Large intestine (tissue), 3 donors: ENCODE measurements at regions not wholly inside any gene's neighbourhood (a gene's known extent, or its start where the extent isn't known, plus 50 kb on each side); places are given as distances from the start of the nearest gene placed in this dataset.
"Not testable (repeated sequence)": the region's sequence is repeated elsewhere in the genome, so short reads cannot be mapped to it uniquely, and the experiment has no call there.

Experiments
- DNase-seq, 2 donors: peaks; one replicate each; pipeline versions ENCODE4 v3.0.0 to v3.0.0-alpha.2; 2013
- H3K27ac ChIP-seq: one replicate; pipeline ENCODE4 v1.5.1; 2013; ENCODE audit warnings: low read length
- H3K27me3 ChIP-seq: 2 replicates; pipeline ENCODE4 v1.6.1; 2013; ENCODE audit warnings: low read length; ENCODE audit not compliant: control insufficient read depth, insufficient read depth
- H3K36me3 ChIP-seq: 2 replicates; pipeline ENCODE4 v1.6.1; 2013; ENCODE audit warnings: low read length; ENCODE audit not compliant: control insufficient read depth, insufficient read depth
- H3K4me1 ChIP-seq: one replicate; pipeline ENCODE4 v1.6.1; 2013; ENCODE audit warnings: low read length; ENCODE audit not compliant: control insufficient read depth, insufficient read depth
- H3K4me3 ChIP-seq: one replicate; pipeline ENCODE4 v1.5.1; 2013; ENCODE audit warnings: low read length
- H3K9me3 ChIP-seq: one replicate; pipeline ENCODE4 v1.6.1; 2013; ENCODE audit warnings: mild to moderate bottlenecking, low read depth, low read length, moderate library complexity; ENCODE audit not compliant: control insufficient read depth
- WGBS: methylation state at CpG from one replicate; pipeline ENCODE4 v1.1.5; 2013; ENCODE audit warnings: low lambda C conversion rate; ENCODE audit not compliant: insufficient coverage; 5-methylcytosine and 5-hydroxymethylcytosine counted together

DNA sequence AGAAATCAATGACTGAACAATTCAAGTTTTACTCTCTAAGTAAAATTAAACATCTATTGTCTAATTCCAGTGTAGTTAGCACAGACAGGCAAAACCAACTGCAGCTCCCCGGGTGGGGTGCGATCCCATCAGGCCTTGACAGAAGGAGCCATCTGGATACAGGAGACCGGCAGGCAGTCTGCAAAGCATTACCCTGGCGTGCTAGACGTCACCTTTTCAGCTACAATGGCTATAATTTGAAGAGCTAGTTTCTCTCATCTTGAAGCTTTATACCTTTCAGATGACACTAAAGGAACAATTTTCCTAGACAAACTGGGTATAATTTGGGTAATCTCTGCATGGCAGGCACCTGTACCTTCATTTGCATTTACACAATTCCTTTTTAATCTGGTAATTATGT is 761.5 kb upstream of the SOX11 start:
- no peak for DNase-seq
- no CpG with 5 or more reads among the region's 5 CpGs for WGBS
- Histone ChIP-seq H3K9me3 (peaks cover 10% of the 10 kb centered on the region), H3K27me3 (no peaks in the 10 kb centered on the region), H3K4me1 (no peaks in the 10 kb centered on the region), H3K36me3 (no peaks in the 10 kb centered on the region), H3K4me3 (no peak overlapping the region), H3K27ac (no peak overlapping the region)

DNA sequence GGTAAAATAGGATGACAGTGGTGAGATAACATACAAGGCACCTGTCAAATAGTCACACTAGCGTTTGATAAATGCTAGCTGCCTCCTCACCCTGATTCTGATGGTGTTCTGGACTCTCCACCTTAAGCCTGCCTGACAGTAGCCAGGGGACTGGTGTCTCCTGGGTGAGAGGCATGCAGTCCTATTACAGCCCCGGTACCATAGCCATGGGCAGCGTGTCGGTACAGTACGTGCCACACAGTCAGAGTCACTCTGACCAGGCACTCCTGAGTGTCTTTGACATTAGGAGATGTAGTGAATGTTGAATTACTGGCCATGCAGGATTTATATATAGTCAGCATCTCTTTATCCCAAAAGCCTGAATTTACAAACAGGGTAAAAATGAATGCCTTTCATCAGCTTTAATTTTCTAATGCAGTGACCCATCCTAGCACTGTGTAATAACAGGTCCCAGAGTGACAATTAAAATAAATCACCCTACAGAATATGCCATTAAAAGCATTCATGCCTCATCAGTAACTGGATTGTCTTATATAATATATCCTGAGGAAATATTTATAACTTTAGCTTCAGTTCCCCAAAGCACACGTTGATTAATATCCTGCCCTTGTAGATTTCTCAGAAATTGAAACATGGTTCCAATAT is 760.3 kb upstream of the SOX11 start:
- no peak for DNase-seq

DNA sequence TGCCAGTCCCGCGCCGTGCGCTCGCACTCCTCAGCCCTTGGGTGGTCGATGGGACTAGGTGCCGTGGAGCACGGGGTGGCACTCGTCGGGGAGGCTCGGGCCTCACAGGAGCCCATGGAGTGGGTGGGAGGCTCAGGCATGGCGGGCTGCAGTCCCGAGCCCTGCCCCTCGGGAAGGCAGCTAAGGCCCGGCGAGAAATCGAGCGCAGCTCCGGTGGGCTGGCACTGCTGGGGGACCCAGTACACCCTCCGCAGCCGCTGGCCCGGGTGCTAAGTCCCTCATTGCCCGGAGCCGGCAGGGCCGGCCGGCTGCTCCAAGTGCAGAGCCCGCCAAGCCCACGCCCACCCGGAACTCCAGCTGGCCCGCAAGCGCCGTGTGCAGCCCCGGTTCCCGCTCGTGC is 756.9 kb upstream of the SOX11 start:
- not testable (repeated sequence) for H3K36me3 ChIP-seq, H3K9me3 ChIP-seq, H3K4me3 ChIP-seq, H3K4me1 ChIP-seq, DNase-seq, H3K27ac ChIP-seq, H3K27me3 ChIP-seq
- no CpG with 5 or more reads among the region's 35 CpGs for WGBS

More for the DNA sequence above, 760.3 kb upstream of the SOX11 start:
- Histone ChIP-seq H3K4me1 (no peaks in the 10 kb centered on the region), H3K36me3 (no peaks in the 10 kb centered on the region), H3K4me3 (no peak overlapping the region), H3K27me3 (no peaks in the 10 kb centered on the region), H3K9me3 (peaks cover 10% of the 10 kb centered on the region), H3K27ac (no peak overlapping the region)
- WGBS, result 71% methylated on average over 1 of the region's 6 CpGs

DNA sequence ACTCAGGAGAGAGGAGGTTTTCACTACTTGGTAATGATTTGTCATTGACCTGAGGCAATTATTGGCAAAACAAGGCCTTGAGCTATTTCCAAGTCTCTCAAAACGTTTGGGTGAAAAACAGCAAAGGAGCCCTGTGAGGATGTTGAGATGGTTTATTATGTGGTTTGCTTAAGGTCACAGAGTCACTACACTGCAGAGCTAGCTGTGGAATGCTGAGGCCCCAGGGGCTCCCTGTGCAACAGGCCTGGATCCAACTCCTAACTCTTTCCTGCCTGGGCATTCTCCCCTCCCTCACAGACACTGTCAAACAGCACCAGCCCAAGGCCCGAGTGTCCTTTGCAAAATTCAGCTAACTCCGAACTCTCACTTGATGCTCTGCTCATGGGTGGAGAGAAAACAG is 754.6 kb upstream of the SOX11 start:
- Histone ChIP-seq H3K27ac (no peak overlapping the region), H3K4me1 (no peaks in the 10 kb centered on the region), H3K36me3 (no peaks in the 10 kb centered on the region), H3K27me3 (no peaks in the 10 kb centered on the region), H3K4me3 (no peak overlapping the region), H3K9me3 (peaks cover 7% of the 10 kb centered on the region)
- no CpG with 5 or more reads among the region's 3 CpGs for WGBS
- no peak for DNase-seq

DNA sequence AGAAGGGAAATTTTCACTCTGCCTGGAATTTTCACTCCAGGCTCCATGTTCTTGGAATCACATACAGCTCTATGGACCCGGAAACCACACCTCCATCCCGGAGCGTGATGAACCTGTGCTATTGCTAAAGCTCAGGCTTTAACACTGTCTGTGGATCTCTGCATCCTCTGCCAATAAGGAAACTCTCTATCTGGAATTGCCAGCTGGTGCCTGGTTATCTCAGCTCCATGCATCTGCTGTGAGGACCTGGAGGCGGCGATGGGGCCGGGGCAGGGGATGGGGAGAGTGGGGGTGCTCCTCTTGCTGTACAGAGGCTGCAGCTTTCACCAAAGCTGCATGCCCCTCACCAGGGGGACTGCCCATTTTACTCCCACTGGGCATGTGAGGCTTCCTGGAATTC is 754.0 kb upstream of the SOX11 start:
- no CpG with 5 or more reads among the region's 6 CpGs for WGBS
- H3K9me3 ChIP-seq, result peaks cover 7% of the 10 kb centered on the region

DNA sequence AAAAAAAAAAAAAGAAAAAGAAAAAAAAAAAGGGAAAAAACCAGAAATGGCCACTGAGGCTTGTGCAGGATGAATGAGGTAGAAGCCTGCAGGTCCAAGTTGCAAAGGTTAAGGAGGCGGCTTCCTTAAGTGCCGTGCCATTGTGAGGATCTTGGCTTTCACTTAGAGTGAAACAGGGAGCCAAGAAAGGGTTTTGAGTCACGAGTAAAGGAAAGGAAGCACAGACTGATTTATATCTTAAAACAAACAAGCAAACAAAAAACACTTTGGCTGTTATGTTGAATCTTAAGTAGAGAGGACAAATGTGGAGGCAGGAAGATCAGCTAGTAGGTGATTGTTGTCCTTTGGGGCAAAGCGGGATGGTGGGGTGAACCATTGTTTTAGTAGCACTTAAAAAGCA is 749.7 kb upstream of the SOX11 start:
- no peaks in the 10 kb centered on the region for H3K36me3 ChIP-seq
- no peak for DNase-seq
- 75% methylated on average over 1 of the region's 4 CpGs for WGBS
- no peaks in the 10 kb centered on the region for H3K9me3 ChIP-seq
- no peaks in the 10 kb centered on the region for H3K27me3 ChIP-seq
- no peaks in the 10 kb centered on the region for H3K4me1 ChIP-seq
- no peak overlapping the region for H3K4me3 ChIP-seq
- no peak overlapping the region for H3K27ac ChIP-seq

More for the DNA sequence above, 754.0 kb upstream of the SOX11 start:
- Histone ChIP-seq H3K36me3 (no peaks in the 10 kb centered on the region), H3K27ac (no peak overlapping the region), H3K4me3 (no peak overlapping the region), H3K27me3 (no peaks in the 10 kb centered on the region), H3K4me1 (no peaks in the 10 kb centered on the region)
- no peak for DNase-seq

DNA sequence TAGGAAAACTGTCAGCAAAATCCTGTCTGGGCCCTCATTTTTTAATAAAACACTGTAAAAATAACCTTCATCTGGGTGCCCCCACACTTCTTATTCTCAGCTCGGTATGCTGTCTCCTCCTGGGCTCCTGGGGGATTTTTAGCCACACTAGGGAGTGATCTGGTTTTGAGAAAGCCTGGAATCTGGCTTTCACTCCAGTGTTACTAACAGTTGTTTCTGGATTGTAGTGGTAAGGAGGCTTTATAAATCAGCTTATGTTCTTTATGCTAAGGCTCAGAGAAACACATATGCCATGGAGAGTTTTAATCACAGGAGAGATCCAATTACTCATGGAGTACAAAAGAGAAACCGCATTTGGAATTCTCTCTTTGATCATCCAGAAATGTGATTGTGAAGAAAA is 744.3 kb upstream of the SOX11 start:
- Histone ChIP-seq H3K27me3 (no peaks in the 10 kb centered on the region), H3K27ac (no peak overlapping the region), H3K9me3 (no peaks in the 10 kb centered on the region), H3K4me1 (no peaks in the 10 kb centered on the region), H3K4me3 (no peak overlapping the region), H3K36me3 (no peaks in the 10 kb centered on the region)
- no peak for DNase-seq
- no CpG with 5 or more reads among the region's 2 CpGs for WGBS

DNA sequence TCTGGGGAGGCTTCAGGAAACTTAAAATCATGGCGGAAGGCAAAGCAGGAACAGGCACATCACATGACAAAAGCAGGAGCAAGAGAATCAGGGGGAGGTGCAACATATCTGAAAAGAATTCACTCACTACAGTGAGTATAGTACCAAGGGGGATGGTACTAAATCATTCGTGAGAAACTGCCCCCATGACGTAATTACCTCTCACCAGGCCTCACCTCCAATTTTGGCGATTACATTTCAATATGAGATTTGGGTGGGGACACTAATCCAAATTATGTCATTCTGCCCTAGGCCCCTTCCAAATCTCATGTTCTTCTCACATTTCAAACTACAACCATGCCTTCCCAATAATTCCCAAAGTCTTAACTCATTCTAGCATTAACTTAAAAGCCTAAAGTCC is 740.8 kb upstream of the SOX11 start:
- no peak overlapping the region for H3K27ac ChIP-seq
- H3K9me3 ChIP-seq, result no peaks in the 10 kb centered on the region
- DNase-seq, result no peak
- no CpG with 5 or more reads among the region's 4 CpGs for WGBS
- H3K4me3 ChIP-seq, result no peak overlapping the region
- no peaks in the 10 kb centered on the region for H3K4me1 ChIP-seq
- no peaks in the 10 kb centered on the region for H3K27me3 ChIP-seq
- no peaks in the 10 kb centered on the region for H3K36me3 ChIP-seq

DNA sequence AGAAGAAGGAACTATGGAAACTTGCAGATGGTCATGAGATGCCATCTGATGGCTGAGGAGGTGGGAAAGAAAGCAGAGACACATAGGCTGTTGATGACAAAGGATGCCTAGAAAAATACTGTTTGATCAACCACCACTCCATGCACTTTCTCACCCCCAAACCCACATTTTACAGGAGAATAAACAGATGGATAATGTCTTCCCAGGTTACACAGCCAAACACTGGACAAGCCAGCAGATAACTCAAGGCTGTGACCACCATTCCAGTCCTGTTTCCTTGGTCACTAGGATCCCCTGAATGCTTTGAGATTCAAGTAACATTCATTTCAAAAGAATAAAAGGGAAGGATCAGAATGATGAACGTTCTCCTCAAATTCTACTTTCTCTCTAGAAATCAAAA is 733.0 kb upstream of the SOX11 start:
- Histone ChIP-seq H3K36me3 (no peaks in the 10 kb centered on the region), H3K27me3 (no peaks in the 10 kb centered on the region), H3K4me3 (no peak overlapping the region), H3K4me1 (no peaks in the 10 kb centered on the region), H3K27ac (no peak overlapping the region), H3K9me3 (no peaks in the 10 kb centered on the region)
- no peak for DNase-seq
- 80% methylated on average over 1 of the region's 1 CpG for WGBS

DNA sequence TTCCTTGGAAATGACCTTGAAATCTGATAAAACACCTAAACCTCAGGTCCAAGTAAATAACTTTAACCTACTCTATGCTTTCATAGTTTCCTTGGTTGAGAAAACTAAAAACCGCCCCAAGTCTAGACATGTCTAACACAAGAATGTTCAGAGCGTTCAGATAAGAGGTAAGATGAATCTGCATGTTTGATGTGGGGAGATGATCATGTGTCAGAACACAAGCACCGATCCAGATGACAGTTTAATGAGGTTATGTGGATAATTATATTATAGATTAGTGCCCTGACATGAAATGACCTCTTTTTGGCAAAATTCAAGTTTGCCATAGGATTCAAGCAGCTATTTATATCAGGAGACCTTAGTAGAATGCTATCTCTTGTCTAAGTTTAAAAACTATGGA is 729.8 kb upstream of the SOX11 start:
- Histone ChIP-seq H3K27ac (no peak overlapping the region), H3K4me3 (no peak overlapping the region), H3K27me3 (no peaks in the 10 kb centered on the region), H3K9me3 (no peaks in the 10 kb centered on the region), H3K4me1 (no peaks in the 10 kb centered on the region), H3K36me3 (no peaks in the 10 kb centered on the region)
- no CpG with 5 or more reads among the region's 3 CpGs for WGBS
- DNase-seq, result no peak

DNA sequence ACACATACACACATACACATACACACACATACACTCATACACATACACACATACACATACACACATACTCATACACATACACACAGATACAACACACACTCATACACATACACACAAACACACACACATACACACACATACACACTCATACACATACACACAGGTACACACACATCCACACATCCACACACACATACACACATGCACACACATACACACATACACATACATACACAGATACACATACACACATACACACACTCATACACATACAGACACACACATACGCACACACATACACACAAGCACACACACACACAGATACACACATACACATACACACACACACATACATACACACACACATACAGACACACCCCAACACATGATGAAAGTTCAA is 729.1 kb upstream of the SOX11 start:
- H3K36me3 ChIP-seq, result no peaks in the 10 kb centered on the region
- no peak overlapping the region for H3K27ac ChIP-seq
- H3K4me3 ChIP-seq, result no peak overlapping the region
- H3K9me3 ChIP-seq, result no peaks in the 10 kb centered on the region
- no CpG with 5 or more reads among the region's 1 CpG for WGBS
- DNase-seq, result no peak
- no peaks in the 10 kb centered on the region for H3K27me3 ChIP-seq
- H3K4me1 ChIP-seq, result no peaks in the 10 kb centered on the region
